Neural progenitor cell (in vitro differentiated cells): ENCODE measurements at regions not wholly inside any gene's neighbourhood (a gene's known extent, or its start where the extent isn't known, plus 50 kb on each side); places are given as distances from the start of the nearest gene placed in this dataset.
"Not testable (repeated sequence)": the region's sequence is repeated elsewhere in the genome, so short reads cannot be mapped to it uniquely, and the experiment has no call there.

ENCODE experiments used
- DNase-seq: peaks from one replicate; pipeline ENCODE4 v3.0.0-alpha.2; 2016; ENCODE audit warnings: low spot score
- H2AFZ ChIP-seq: fragments of 200-600 bp; sonication (generic); replicated peaks from 2 replicates; pipeline ENCODE4 v1.6.1; 2016; ENCODE audit warnings: antibody characterized with exemption
- H3F3A ChIP-seq: fragments of 200-600 bp; sonication (generic); 2 replicates; pipeline ENCODE4 v1.6.1; 2016; ENCODE audit warnings: antibody characterized with exemption, low read depth
- H3K27ac ChIP-seq: fragments of 200-600 bp; sonication (generic); 2 replicates; pipeline ENCODE4 v1.5.1; 2016; ENCODE audit warnings: mild to moderate bottlenecking
- H3K27me3 ChIP-seq: fragments of 200-600 bp; sonication (generic); 2 replicates; pipeline ENCODE4 v1.6.1; 2016; ENCODE audit warnings: mild to moderate bottlenecking, moderate library complexity
- H3K36me3 ChIP-seq: fragments of 200-600 bp; sonication (generic); 2 replicates; pipeline ENCODE4 v1.5.1; 2016
- H3K4me1 ChIP-seq: fragments of 200-600 bp; sonication (generic); 2 replicates; pipeline ENCODE4 v1.6.1; 2016; ENCODE audit warnings: mixed run types
- H3K4me2 ChIP-seq: fragments of 200-600 bp; sonication (generic); 2 replicates; pipeline ENCODE4 v1.6.1; 2016
- H3K4me3 ChIP-seq: fragments of 200-600 bp; sonication (generic); 2 replicates; pipeline ENCODE4 v1.5.1; 2016
- H3K79me2 ChIP-seq: fragments of 200-600 bp; sonication (generic); 2 replicates; pipeline ENCODE4 v1.6.1; 2016; ENCODE audit warnings: low read depth
- H3K9ac ChIP-seq: fragments of 200-600 bp; sonication (generic); 2 replicates; pipeline ENCODE4 v1.6.1; 2016
- H3K9me3 ChIP-seq: fragments of 200-600 bp; sonication (generic); 2 replicates; pipeline ENCODE4 v1.5.1; 2016; ENCODE audit warnings: low read depth
- H4K20me1 ChIP-seq: fragments of 200-600 bp; sonication (generic); 2 replicates; pipeline ENCODE4 v1.6.1; 2016; ENCODE audit warnings: low read depth
- H3K27ac Mint-ChIP-seq: 3 replicates; pipeline ENCODE4 v1.8.0; 2021; ENCODE audit warnings: mixed read lengths
- H3K27me3 Mint-ChIP-seq: 2 replicates; pipeline ENCODE4 v1.8.0; 2022; ENCODE audit warnings: low read depth, mild to moderate bottlenecking, inconsistent platforms, moderate library complexity, mixed read lengths; ENCODE audit not compliant: insufficient read depth
- H3K36me3 Mint-ChIP-seq: 3 replicates; pipeline ENCODE4 v1.8.0; 2021; ENCODE audit warnings: mixed read lengths
- H3K4me1 Mint-ChIP-seq: 3 replicates; pipeline ENCODE4 v1.8.0; 2021; ENCODE audit warnings: mixed read lengths
- H3K4me3 Mint-ChIP-seq: 3 replicates; pipeline ENCODE4 v1.8.0; 2021; ENCODE audit warnings: mild to moderate bottlenecking, moderate library complexity, mixed read lengths
- H3K9me3 Mint-ChIP-seq: 3 replicates; pipeline ENCODE4 v1.8.0; 2020; ENCODE audit warnings: mixed read lengths
- CTCF ChIP-seq: fragments of 200-600 bp; sonication (generic); IDR thresholded peaks from 2 replicates; pipeline ENCODE4 v1.5.1; 2017; ENCODE audit warnings: antibody characterized with exemption, mild to moderate bottlenecking
- EZH2 ChIP-seq: fragments of 200-600 bp; sonication (generic); IDR thresholded peaks from 2 replicates; pipeline ENCODE4 v1.6.1; 2017; ENCODE audit warnings: antibody characterized with exemption, mild to moderate bottlenecking, moderate library complexity
- EZH2phosphoT487 ChIP-seq: fragments of 200-600 bp; sonication (generic); IDR thresholded peaks from 2 replicates; pipeline ENCODE4 v1.6.1; 2017; ENCODE audit warnings: antibody characterized with exemption

- no peak overlapping the region for H3K27ac ChIP-seq
- H3K9ac ChIP-seq, result no peak overlapping the region
- H4K20me1 ChIP-seq, result no peaks in the 10 kb centered on the region
- H3K9me3 ChIP-seq, result peaks cover 25% of the 10 kb centered on the region
- H3K4me3 Mint-ChIP-seq, result no peak overlapping the region
- H3K9me3 Mint-ChIP-seq, result peaks cover 31% of the 10 kb centered on the region
- H3K79me2 ChIP-seq, result no peaks in the 10 kb centered on the region
- H2AFZ ChIP-seq, result no peak overlapping the region
- no peaks in the 10 kb centered on the region for H3K27me3 Mint-ChIP-seq
- no peaks in the 10 kb centered on the region for H3K36me3 Mint-ChIP-seq
- H3K4me3 ChIP-seq, result no peak overlapping the region
- H3K4me1 Mint-ChIP-seq, result no peaks in the 10 kb centered on the region
- H3K27ac Mint-ChIP-seq, result no peak overlapping the region
- H3K36me3 ChIP-seq, result no peaks in the 10 kb centered on the region
- no peaks in the 10 kb centered on the region for H3K27me3 ChIP-seq
- H3K4me1 ChIP-seq, result no peaks in the 10 kb centered on the region
- no peak for DNase-seq
- H3F3A ChIP-seq, result peaks cover 15% of the 10 kb centered on the region
- TF ChIP-seq CTCF, result no peak
- TF ChIP-seq EZH2, result no peak
- TF ChIP-seq EZH2phosphoT487, result no peak
- H3K4me2 ChIP-seq, result no peak overlapping the region
Observed at GRCh38 chr14:106666341-106666740, 1140.0 kb downstream of the TMEM121 start.

GRCh38 chr14:106670011-106670410, 1143.6 kb downstream of the TMEM121 start:
- Histone ChIP-seq H4K20me1 (no peaks in the 10 kb centered on the region), H3F3A (peaks cover under 1% of the 10 kb centered on the region), H3K4me2 (no peak overlapping the region), H3K9me3 (peaks cover 9% of the 10 kb centered on the region), H3K4me3 (no peak overlapping the region), H3K36me3 (no peaks in the 10 kb centered on the region), H3K79me2 (no peaks in the 10 kb centered on the region), H3K27ac (no peak overlapping the region), H3K27me3 (no peaks in the 10 kb centered on the region), H3K4me1 (no peaks in the 10 kb centered on the region), H2AFZ (no peak overlapping the region), H3K9ac (no peak overlapping the region)
- no peak for TF ChIP-seq EZH2phosphoT487
- no peak for TF ChIP-seq EZH2
- no peak for TF ChIP-seq CTCF
- H3K4me3 Mint-ChIP-seq, result no peak overlapping the region
- no peak overlapping the region for H3K27ac Mint-ChIP-seq
- H3K9me3 Mint-ChIP-seq, result peaks cover 35% of the 10 kb centered on the region
- H3K4me1 Mint-ChIP-seq, result no peaks in the 10 kb centered on the region
- no peaks in the 10 kb centered on the region for H3K36me3 Mint-ChIP-seq
- no peaks in the 10 kb centered on the region for H3K27me3 Mint-ChIP-seq
- DNase-seq, result no peak

GRCh38 chr14:106674093-106674492, 1147.7 kb downstream of the TMEM121 start:
- not testable (repeated sequence) for H3K27ac Mint-ChIP-seq, H2AFZ ChIP-seq, H3K4me3 Mint-ChIP-seq, DNase-seq, H3K27ac ChIP-seq, H3K36me3 ChIP-seq, H3K27me3 Mint-ChIP-seq, H3K9me3 ChIP-seq, H3K36me3 Mint-ChIP-seq, H3K27me3 ChIP-seq, H3K4me1 Mint-ChIP-seq, H3K79me2 ChIP-seq, H3K4me3 ChIP-seq, H3K4me2 ChIP-seq, H3F3A ChIP-seq, H3K4me1 ChIP-seq, H3K9ac ChIP-seq, H4K20me1 ChIP-seq
- peaks cover 45% of the 10 kb centered on the region for H3K9me3 Mint-ChIP-seq

- DNase-seq, H3F3A ChIP-seq, H3K4me2 ChIP-seq, H3K27ac ChIP-seq, H3K9me3 ChIP-seq, H3K36me3 ChIP-seq, H4K20me1 ChIP-seq, H3K27ac Mint-ChIP-seq, H2AFZ ChIP-seq, H3K9ac ChIP-seq, H3K27me3 Mint-ChIP-seq, H3K27me3 ChIP-seq, H3K4me1 ChIP-seq, H3K79me2 ChIP-seq, H3K4me1 Mint-ChIP-seq, H3K36me3 Mint-ChIP-seq, H3K4me3 ChIP-seq, H3K4me3 Mint-ChIP-seq: not testable (repeated sequence)
- H3K9me3 Mint-ChIP-seq, result peaks cover 45% of the 10 kb centered on the region
Observed at GRCh38 chr14:106674509-106675125, 1148.2 kb downstream of the TMEM121 start.

- H3K27me3 Mint-ChIP-seq, H4K20me1 ChIP-seq, H3K79me2 ChIP-seq, H3K9ac ChIP-seq, H3K4me1 Mint-ChIP-seq, DNase-seq, H3K27me3 ChIP-seq, H3K9me3 ChIP-seq, H3K27ac Mint-ChIP-seq, H3K4me1 ChIP-seq, H3K4me2 ChIP-seq, H3K4me3 ChIP-seq, H3K27ac ChIP-seq, H3K36me3 Mint-ChIP-seq, H2AFZ ChIP-seq, H3K4me3 Mint-ChIP-seq, H3F3A ChIP-seq, H3K36me3 ChIP-seq: not testable (repeated sequence)
- peaks cover 42% of the 10 kb centered on the region for H3K9me3 Mint-ChIP-seq
Observed at GRCh38 chr14:106675716-106676115, 1149.3 kb downstream of the TMEM121 start.
